H1 (cell line): ENCODE measurements at regions not wholly inside any gene's neighbourhood (a gene's known extent, or its start where the extent isn't known, plus 50 kb on each side); places are given as distances from the start of the nearest gene placed in this dataset.

Experiments used
- CTCF ChIA-PET: fragments of 300-600 bp; sonication (Branson Sonifier 250); formaldehyde crosslinking; loops from one replicate; lab custom pipeline; 2021; ENCODE audit not compliant: partially characterized antibody; lab: Charles Lee
- POLR2A ChIA-PET: fragments of 300-600 bp; sonication (Branson Sonifier 250); formaldehyde crosslinking; loops from one replicate; lab custom pipeline; 2021; ENCODE audit warnings: inconsistent platforms; ENCODE audit not compliant: partially characterized antibody; lab: Charles Lee
- DNase-seq, 2 experiments: peaks; one replicate each; pipeline versions ENCODE4 v3.0.0 to v3.0.0-alpha.2; 2010 to 2022; ENCODE audit warnings: low spot score in 2 of 2, low read depth in 1 of 2, mixed read lengths in 1 of 2
- FAIRE-seq: peaks from 2 replicates; lab custom pipeline; 2011; peaks lifted over from hg19 to GRCh38; lab: Jason Lieb, UNC
- H2AFZ ChIP-seq: 2 replicates; pipeline ENCODE4 v1.8.1; 2012; ENCODE audit warnings: low read length, inconsistent platforms
- H2AK5ac ChIP-seq: 2 replicates; pipeline ENCODE4 v1.6.1; 2013; ENCODE audit warnings: low read depth, low read length
- H2BK120ac ChIP-seq: replicated peaks from 2 replicates; pipeline ENCODE3; 2013; ENCODE audit warnings: low read depth, low read length, inconsistent platforms
- H2BK12ac ChIP-seq: 2 replicates; pipeline ENCODE4 v1.6.1; 2013; ENCODE audit warnings: low read depth, low read length
- H2BK15ac ChIP-seq: 2 replicates; pipeline ENCODE4 v1.6.1; 2013; ENCODE audit warnings: low read length
- H2BK20ac ChIP-seq: 2 replicates; pipeline ENCODE4 v1.6.1; 2013; ENCODE audit warnings: low read length
- H2BK5ac ChIP-seq: 2 replicates; pipeline ENCODE4 v1.6.1; 2013; ENCODE audit warnings: low read depth, low read length
- H3K14ac ChIP-seq: 2 replicates; pipeline ENCODE4 v1.6.1; 2013; ENCODE audit warnings: inconsistent platforms; ENCODE audit not compliant: insufficient read length
- H3K18ac ChIP-seq: 2 replicates; pipeline ENCODE4 v1.6.1; 2013; ENCODE audit warnings: low read length; ENCODE audit errors: extremely low read depth
- H3K23ac ChIP-seq: 2 replicates; pipeline ENCODE4 v1.6.1; 2013; ENCODE audit warnings: inconsistent platforms; ENCODE audit not compliant: insufficient read length
- H3K23me2 ChIP-seq: 2 replicates; pipeline ENCODE4 v1.6.1; 2013; ENCODE audit warnings: low read depth, low read length
- H3K27ac ChIP-seq: 2 replicates; pipeline ENCODE4 v1.6.1; 2011; ENCODE audit warnings: low read depth, low read length, inconsistent platforms
- H3K27me3 ChIP-seq, 4 experiments: replicated peaks in 1 of 4; 1 replicate in 1 of 4; 2 replicates in 3 of 4; pipeline versions ENCODE4 v1.6.1 to v1.8.1; 2011 to 2013; ENCODE audit warnings: low read length in 3 of 4, mild to moderate bottlenecking in 3 of 4, inconsistent platforms in 2 of 4, mixed read lengths in 2 of 4, moderate library complexity in 1 of 4; ENCODE audit not compliant: control insufficient read depth in 3 of 4, insufficient read depth in 3 of 4; ENCODE audit errors: extremely low read depth in 1 of 4
- H3K36me3 ChIP-seq, 4 experiments: 2 replicates each; pipeline versions ENCODE4 v1.6.1 to v1.8.1; 2011 to 2013; ENCODE audit warnings: mild to moderate bottlenecking in 4 of 4, low read length in 3 of 4, moderate library complexity in 2 of 4, control low read depth in 1 of 4, inconsistent platforms in 1 of 4; ENCODE audit not compliant: insufficient read depth in 4 of 4, control insufficient read depth in 2 of 4
- H3K4ac ChIP-seq: replicated peaks from 2 replicates; pipeline ENCODE3; 2013; ENCODE audit warnings: low read length, low read depth, mixed read lengths, inconsistent platforms; ENCODE audit not compliant: insufficient read length
- H3K4me1 ChIP-seq, 4 experiments: replicated peaks in 1 of 4; 1 replicate in 1 of 4; 2 replicates in 3 of 4; pipeline versions ENCODE4 v1.6.1 to v1.8.1; 2011 to 2013; ENCODE audit warnings: low read length in 3 of 4, inconsistent platforms in 2 of 4, mixed read lengths in 1 of 4; ENCODE audit not compliant: insufficient read depth in 4 of 4, control insufficient read depth in 3 of 4
- H3K4me2 ChIP-seq, 2 experiments: 2 replicates each; pipeline versions ENCODE4 v1.6.1 to v1.8.1; 2011 to 2013; ENCODE audit warnings: low read depth in 2 of 2, low read length in 2 of 2, control low read depth in 1 of 2, inconsistent platforms in 1 of 2, mild to moderate bottlenecking in 1 of 2; ENCODE audit not compliant: insufficient read depth in 1 of 2
- H3K4me3 ChIP-seq, 4 experiments: fragments of 200-600, 300-600 bp in 1 of 4; sonication (generic), shearing (Covaris generic), sonication (Bioruptor Twin) in 1 of 4; 2 replicates each; pipeline versions ENCODE4 v1.5.1 to v1.8.1; 2011 to 2016; ENCODE audit warnings: low read length in 4 of 4, low read depth in 3 of 4, control low read depth in 2 of 4, inconsistent platforms in 2 of 4, mild to moderate bottlenecking in 2 of 4, mixed read lengths in 1 of 4, moderate library complexity in 1 of 4; ENCODE audit not compliant: insufficient read depth in 2 of 4; ENCODE audit errors: extremely low read depth in 1 of 4
- H3K56ac ChIP-seq: replicated peaks from 2 replicates; pipeline ENCODE3; 2013; ENCODE audit warnings: low read depth, mild to moderate bottlenecking, mixed read lengths, low read length, inconsistent platforms; ENCODE audit not compliant: insufficient read length
- H3K79me1 ChIP-seq: 2 replicates; pipeline ENCODE4 v1.6.1; 2013; ENCODE audit warnings: low read depth, low read length, control low read depth
- H3K79me2 ChIP-seq, 2 experiments: 2 replicates each; pipeline versions ENCODE4 v1.6.1 to v1.8.1; 2012 to 2013; ENCODE audit warnings: low read length in 2 of 2, mild to moderate bottlenecking in 2 of 2, inconsistent platforms in 1 of 2; ENCODE audit not compliant: insufficient read depth in 2 of 2, control insufficient read depth in 1 of 2
- H3K9ac ChIP-seq, 4 experiments: replicated peaks in 1 of 4; 1 replicate in 1 of 4; 2 replicates in 3 of 4; pipeline versions ENCODE4 v1.6.1 to v1.8.1; 2011 to 2013; ENCODE audit warnings: low read depth in 3 of 4, low read length in 3 of 4, control low read depth in 2 of 4, mild to moderate bottlenecking in 2 of 4, moderate library complexity in 2 of 4, inconsistent platforms in 1 of 4; ENCODE audit errors: extremely low read depth in 1 of 4
- H3K9me3 ChIP-seq, 2 experiments: 2 replicates each; pipeline versions ENCODE4 v1.6.1 to v1.8.1; 2012 to 2013; ENCODE audit warnings: mild to moderate bottlenecking in 2 of 2, moderate library complexity in 2 of 2, control low read depth in 1 of 2, inconsistent platforms in 1 of 2, low read depth in 1 of 2, low read length in 1 of 2, mixed read lengths in 1 of 2; ENCODE audit not compliant: insufficient read depth in 2 of 2
- H4K20me1 ChIP-seq, 2 experiments: replicated peaks in 1 of 2; 2 replicates each; pipeline versions ENCODE3 to v1.8.1; 2011 to 2013; ENCODE audit warnings: inconsistent platforms in 2 of 2, low read length in 2 of 2, mild to moderate bottlenecking in 1 of 2; ENCODE audit not compliant: insufficient read depth in 2 of 2, control insufficient read depth in 1 of 2
- H4K5ac ChIP-seq: 2 replicates; pipeline ENCODE4 v1.6.1; 2013; ENCODE audit warnings: low read length, low read depth, mixed read lengths, inconsistent platforms; ENCODE audit not compliant: insufficient read length
- H4K8ac ChIP-seq: 2 replicates; pipeline ENCODE4 v1.8.0; 2013; ENCODE audit warnings: mild to moderate bottlenecking, moderate library complexity, low read length, inconsistent platforms; ENCODE audit not compliant: insufficient read depth; ENCODE audit errors: extremely low read depth
- H4K91ac ChIP-seq: replicated peaks from 2 replicates; pipeline ENCODE3; 2013; ENCODE audit warnings: low read length, mixed read lengths, inconsistent platforms; ENCODE audit not compliant: insufficient read length
- ATF3 ChIP-seq: IDR thresholded peaks from 2 replicates; pipeline ENCODE4 v1.6.1; 2011; ENCODE audit warnings: low read depth, mild to moderate bottlenecking, low read length; ENCODE audit not compliant: insufficient read depth
- BRCA1 ChIP-seq: IDR thresholded peaks from 2 replicates; pipeline ENCODE4 v1.6.1; 2012; ENCODE audit warnings: low read depth, low read length, improper control_type of control experiment
- CREB1 ChIP-seq: IDR thresholded peaks from 2 replicates; pipeline ENCODE4 v1.6.1; 2012; ENCODE audit warnings: inconsistent platforms
- CTCF ChIP-seq, 3 experiments: IDR thresholded peaks; 1 replicate in 2 of 3; 2 replicates in 1 of 3; pipeline versions ENCODE4 v1.5.1 to v1.6.1; 2011; ENCODE audit warnings: low read length in 3 of 3, mild to moderate bottlenecking in 3 of 3, inconsistent platforms in 2 of 3, low read depth in 1 of 3, moderate library complexity in 1 of 3; ENCODE audit not compliant: insufficient read depth in 1 of 3; ENCODE audit errors: control extremely low read depth in 1 of 3
- FOSL1 ChIP-seq: IDR thresholded peaks from 2 replicates; pipeline ENCODE4 v1.6.1; 2011; ENCODE audit warnings: mild to moderate bottlenecking, low read depth, low read length, moderate library complexity; ENCODE audit not compliant: insufficient read depth
- GABPA ChIP-seq: IDR thresholded peaks from 2 replicates; pipeline ENCODE4 v1.6.1; 2011; ENCODE audit warnings: mild to moderate bottlenecking, low read length, moderate library complexity, borderline replicate concordance; ENCODE audit not compliant: insufficient read depth
- HDAC2 ChIP-seq, 2 experiments: fragments of 300-600 bp in 1 of 2; sonication (generic) in 1 of 2; IDR thresholded peaks; 2 replicates each; pipeline ENCODE4 v1.6.1; 2011 to 2012; ENCODE audit warnings: low read depth in 2 of 2, low read length in 2 of 2, mild to moderate bottlenecking in 2 of 2, moderate library complexity in 2 of 2, borderline replicate concordance in 1 of 2, inconsistent platforms in 1 of 2
- MAX ChIP-seq: IDR thresholded peaks from 2 replicates; pipeline ENCODE4 v1.6.1; 2012; ENCODE audit warnings: inconsistent platforms
- NANOG ChIP-seq: IDR thresholded peaks from 2 replicates; pipeline ENCODE4 v1.6.1; 2011; ENCODE audit warnings: low read length, low read depth, mild to moderate bottlenecking, inconsistent platforms; ENCODE audit not compliant: insufficient read depth, poor library complexity, severe bottlenecking
- TAF7 ChIP-seq: optimal IDR thresholded peaks from 2 replicates; pipeline ENCODE3; 2011; ENCODE audit warnings: low read depth, mild to moderate bottlenecking, inconsistent platforms, low read length, moderate library complexity, borderline replicate concordance
- WGBS, 2 experiments: shearing (Covaris generic) in 1 of 2; methylation state at CpG; one replicate each; pipeline versions ENCODE4 v1.1.6 to v1.1.7; 2013 to 2015; ENCODE audit warnings: low lambda C conversion rate in 2 of 2, mixed read lengths in 2 of 2, inconsistent platforms in 1 of 2, low coverage in 1 of 2, missing lambda C conversion rate in 1 of 2; ENCODE audit not compliant: insufficient replicate concordance in 2 of 2, insufficient coverage in 1 of 2, insufficient read length in 1 of 2; ENCODE audit errors: extremely low coverage in 1 of 2, missing lambda C conversion rate in 1 of 2; 5-methylcytosine and 5-hydroxymethylcytosine counted together

DNA sequence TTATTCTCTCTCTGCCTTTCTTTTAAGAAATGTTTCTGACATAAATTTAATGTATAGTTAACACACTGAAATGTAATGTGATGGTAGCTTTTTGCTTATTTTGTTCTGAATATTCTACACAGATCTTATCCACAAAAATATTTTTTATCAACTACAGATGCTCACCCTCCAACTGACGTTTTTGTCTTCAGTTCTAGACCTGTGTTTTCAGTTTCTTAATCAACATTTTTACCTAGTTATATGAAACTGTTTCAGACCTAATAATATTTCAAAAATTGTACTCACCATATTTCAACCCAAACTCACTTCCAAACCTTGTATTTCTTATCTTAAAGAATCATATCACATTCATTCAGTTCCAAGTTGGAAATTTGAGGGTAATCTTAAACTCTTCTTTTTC, 452.8 kb downstream of the RFPL4B start:
- Histone ChIP-seq H3K18ac (no peak overlapping the region), H3K79me1 (no peaks in the 10 kb centered on the region), H4K8ac (no peak overlapping the region), H2BK5ac (no peak overlapping the region), H3K36me3 (no peaks in the 10 kb centered on the region), H2AK5ac (no peak overlapping the region), H3K56ac (no peak overlapping the region), H2BK15ac (no peak overlapping the region), H3K4ac (no peak overlapping the region), H3K27me3 (no peaks in the 10 kb centered on the region), H4K91ac (no peak overlapping the region), H2BK20ac (no peak overlapping the region), H3K9me3 (no peaks in the 10 kb centered on the region), H4K20me1 (no peaks in the 10 kb centered on the region), H3K4me3 (no peak overlapping the region), H3K23me2 (no peaks in the 10 kb centered on the region; the same call in 1 of the 2 replicates), H3K9ac (no peak overlapping the region), H3K27ac (no peak overlapping the region), H2AFZ (no peak overlapping the region), H3K4me2 (no peak overlapping the region), H2BK120ac (no peak overlapping the region), H3K23ac (no peak overlapping the region), H3K14ac (no peak overlapping the region), H4K5ac (no peak overlapping the region), H3K4me1 (no peaks in the 10 kb centered on the region), H2BK12ac (no peak overlapping the region), H3K79me2 (no peaks in the 10 kb centered on the region)
- FAIRE-seq (no peak), DNase-seq (no peak)
- POLR2A ChIA-PET: no interaction called here
- CTCF ChIA-PET: no interaction called here
- 91% methylated on average over 1 of the region's 1 CpG; no CpG with 5 or more reads in 1 of the 2 experiments for WGBS, 2 experiments
- TF ChIP-seq HDAC2 (IDR thresholded peaks at IDR 0.05; ENCODE audit: borderline replicate concordance in 1 of 2, low read depth in 2 of 2, low read length in 2 of 2) (no peak), NANOG (no peak), ATF3 (no peak), CREB1 (no peak), TAF7 (no peak), FOSL1 (no peak), MAX (no peak), GABPA (no peak), CTCF (IDR thresholded peaks at IDR 0.05; ENCODE audit: control extremely low read depth in 1 of 3, insufficient read depth in 1 of 3, low read depth in 1 of 3, low read length in 3 of 3) (no peak), BRCA1 (no peak)
